ENCODE measurements at regions not wholly inside any gene's neighbourhood (a gene's known extent, or its start where the extent isn't known, plus 50 kb on each side); places are given as distances from the start of the nearest gene placed in this dataset.

DNA sequence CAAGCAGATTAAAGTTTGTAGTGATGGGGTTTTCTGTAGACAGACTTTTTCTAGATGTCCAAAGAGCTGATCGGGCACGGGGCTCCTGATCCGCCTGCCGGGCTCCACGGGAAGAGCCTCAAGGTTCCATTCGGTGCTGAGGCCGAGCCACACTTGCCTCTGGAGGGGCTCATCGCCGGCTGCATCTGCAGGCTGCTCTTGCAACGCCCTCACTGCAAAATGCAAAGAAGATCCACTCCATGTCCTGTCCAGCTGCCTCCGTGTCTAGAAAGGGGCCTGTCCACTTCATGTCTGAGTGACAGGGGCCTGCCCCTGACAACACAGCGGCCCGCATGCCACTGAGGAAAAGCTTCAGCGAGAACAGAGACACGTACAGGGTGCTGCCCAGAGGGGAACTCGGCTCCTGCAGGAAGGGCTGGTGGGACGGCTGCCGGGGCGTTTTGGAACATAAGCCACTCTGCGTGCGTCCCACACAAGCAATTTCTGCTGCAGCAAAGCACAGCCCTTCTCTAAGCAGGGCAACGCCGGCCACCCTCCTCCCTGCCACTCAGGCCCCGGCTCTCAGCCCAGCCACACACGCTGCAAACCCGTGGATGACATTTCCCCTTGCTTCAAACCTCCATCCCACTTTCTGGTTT is 53.6 kb upstream of the CTDP1 start:
- TF ChIP-seq, protein P1, sequence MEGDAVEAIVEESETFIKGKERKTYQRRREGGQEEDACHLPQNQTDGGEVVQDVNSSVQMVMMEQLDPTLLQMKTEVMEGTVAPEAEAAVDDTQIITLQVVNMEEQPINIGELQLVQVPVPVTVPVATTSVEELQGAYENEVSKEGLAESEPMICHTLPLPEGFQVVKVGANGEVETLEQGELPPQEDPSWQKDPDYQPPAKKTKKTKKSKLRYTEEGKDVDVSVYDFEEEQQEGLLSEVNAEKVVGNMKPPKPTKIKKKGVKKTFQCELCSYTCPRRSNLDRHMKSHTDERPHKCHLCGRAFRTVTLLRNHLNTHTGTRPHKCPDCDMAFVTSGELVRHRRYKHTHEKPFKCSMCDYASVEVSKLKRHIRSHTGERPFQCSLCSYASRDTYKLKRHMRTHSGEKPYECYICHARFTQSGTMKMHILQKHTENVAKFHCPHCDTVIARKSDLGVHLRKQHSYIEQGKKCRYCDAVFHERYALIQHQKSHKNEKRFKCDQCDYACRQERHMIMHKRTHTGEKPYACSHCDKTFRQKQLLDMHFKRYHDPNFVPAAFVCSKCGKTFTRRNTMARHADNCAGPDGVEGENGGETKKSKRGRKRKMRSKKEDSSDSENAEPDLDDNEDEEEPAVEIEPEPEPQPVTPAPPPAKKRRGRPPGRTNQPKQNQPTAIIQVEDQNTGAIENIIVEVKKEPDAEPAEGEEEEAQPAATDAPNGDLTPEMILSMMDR (conservative IDR thresholded peaks at IDR 0.05; ENCODE audit: low read length) = no peak
- DNase-seq (ENCODE audit: low read depth) = no peak
- no peak overlapping the region for H3K4me3 ChIP-seq (ENCODE audit: low read length)

DNA sequence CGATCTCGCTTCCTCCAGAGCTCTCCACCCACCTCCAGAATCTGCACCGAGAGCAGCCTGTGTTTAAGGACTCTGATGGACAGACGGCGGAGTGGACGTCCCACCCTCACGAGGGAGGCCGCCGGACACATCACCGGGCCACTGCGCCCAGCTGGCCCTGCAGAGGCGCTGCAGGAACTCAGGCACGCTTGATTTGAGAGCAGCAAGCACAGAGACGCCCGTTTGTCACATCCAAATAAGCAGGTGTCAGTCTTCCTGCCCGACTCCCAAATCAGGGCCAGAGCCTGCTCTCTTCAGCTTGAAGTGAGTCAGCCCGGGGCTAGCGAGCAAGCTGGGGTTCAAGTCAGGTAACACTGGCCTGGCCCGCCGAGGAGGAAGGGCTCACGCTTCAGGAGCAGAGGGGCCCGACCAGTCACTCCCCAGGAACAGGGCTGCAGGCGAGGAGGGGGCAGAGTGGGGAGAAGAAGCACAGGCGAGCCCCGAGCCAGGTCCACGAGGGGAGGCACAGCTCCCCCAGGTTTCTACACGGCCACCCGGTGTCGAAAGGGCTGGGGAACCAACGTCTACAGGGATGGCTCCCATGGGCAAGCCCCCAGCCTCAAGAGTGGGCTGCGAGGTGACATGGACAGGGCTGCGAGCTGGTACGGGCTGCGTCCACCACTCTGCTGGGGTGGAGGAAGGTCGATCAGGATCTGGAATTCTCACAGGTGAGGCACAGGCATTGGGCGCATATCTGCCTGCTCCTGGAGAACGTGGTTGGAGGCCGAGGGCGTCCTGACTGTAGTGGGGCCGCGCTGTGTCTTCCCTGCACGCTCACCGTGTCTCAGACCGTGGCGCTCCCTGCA is 52.5 kb upstream of the CTDP1 start:
- TF ChIP-seq, protein P1 (conservative IDR thresholded peaks at IDR 0.05; ENCODE audit: low read length) = no peak
- no peak for DNase-seq (ENCODE audit: low read depth)
- no peak overlapping the region for H3K4me3 ChIP-seq (ENCODE audit: low read length)

DNA sequence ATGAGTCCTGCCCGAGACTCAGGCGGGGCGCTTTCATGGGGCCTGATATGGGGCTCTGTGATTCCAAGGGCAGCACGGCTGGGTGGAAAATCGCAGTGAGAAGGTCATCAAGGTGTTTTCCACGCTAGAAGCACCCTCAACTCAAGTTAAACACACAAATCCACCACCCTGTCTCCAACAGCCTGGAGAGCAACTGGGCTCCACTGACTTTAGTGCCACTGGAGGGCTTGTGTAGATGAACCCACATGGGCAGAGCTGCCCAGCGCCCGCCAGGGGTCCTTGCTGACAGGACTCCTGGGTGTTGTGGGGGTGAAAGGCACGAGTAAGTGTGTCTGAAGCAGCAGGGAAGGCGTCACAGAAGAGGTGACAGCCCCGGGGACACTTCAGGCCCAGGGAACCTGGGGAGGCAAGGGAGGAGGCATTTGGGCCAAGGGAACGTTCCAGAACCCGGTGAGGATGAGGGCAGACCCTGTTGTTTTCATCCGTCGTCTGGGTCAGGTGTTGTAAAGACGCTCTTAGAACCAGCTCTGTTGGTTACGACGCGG is 51.8 kb upstream of the CTDP1 start:
- TF ChIP-seq, protein P1 (conservative IDR thresholded peaks at IDR 0.05; ENCODE audit: low read length) = no peak
- no peak overlapping the region for H3K4me3 ChIP-seq (ENCODE audit: low read length)
- DNase-seq (ENCODE audit: low read depth) = no peak

DNA sequence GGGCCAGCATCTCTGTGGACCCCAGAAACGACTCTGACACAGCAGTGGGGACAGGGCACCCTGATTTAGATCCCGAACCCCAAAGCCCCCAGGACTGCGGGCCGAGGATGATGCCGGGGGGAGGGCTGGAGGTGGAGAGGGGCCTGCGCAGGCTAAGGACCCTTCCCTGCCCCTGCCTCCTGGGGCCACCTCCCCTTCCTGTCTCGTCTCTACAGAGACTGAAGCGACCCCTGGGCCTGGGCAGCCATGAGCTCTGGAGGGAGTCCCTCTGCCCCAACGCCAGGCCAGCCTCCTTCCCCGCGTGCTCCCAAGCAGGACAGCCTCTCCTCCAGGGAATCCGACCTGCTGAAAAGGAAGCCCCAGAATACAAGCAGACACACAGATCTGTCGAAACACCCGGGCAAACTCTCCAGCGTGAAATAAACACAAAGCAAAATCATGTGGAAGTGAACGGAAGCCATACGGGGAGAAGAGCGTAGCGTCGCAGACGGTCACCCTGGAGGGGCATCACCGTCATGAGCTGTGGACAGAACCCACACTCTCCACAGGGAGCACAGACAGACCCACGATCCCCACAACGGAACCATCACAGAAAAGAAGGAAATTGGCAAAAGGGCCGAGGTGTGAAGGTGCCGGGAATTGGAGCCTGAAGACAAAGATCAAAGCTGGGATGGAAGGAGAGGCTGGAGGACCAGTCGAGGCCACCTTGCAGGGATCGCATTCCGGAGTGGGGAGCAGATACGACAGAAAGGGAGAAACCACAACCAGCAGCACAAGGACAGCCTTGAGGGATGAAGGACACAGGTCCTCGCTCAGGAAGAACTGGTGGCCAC is 51.0 kb upstream of the CTDP1 start:
- no peak for DNase-seq (ENCODE audit: low read depth)
- TF ChIP-seq, protein P1 (conservative IDR thresholded peaks at IDR 0.05; ENCODE audit: low read length) = no peak
- no peak overlapping the region for H3K4me3 ChIP-seq (ENCODE audit: low read length)

DNA sequence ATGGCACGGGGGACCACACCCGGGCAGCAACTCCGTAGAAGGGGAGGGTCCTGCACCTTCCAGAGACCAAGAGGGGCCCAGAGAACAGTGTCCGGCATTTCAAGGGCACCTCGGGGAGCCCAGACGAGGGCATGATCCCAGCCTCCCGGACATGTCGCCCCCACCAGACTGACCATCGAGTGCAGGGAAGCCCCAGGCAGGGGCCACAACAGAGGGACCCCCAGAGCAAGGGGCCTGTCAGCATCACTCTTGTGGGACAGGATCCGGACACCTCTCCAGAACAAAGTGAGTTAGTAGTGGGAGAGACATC is 50.4 kb upstream of the CTDP1 start:
- TF ChIP-seq, protein P1 (conservative IDR thresholded peaks at IDR 0.05; ENCODE audit: low read length) = no peak
- DNase-seq (ENCODE audit: low read depth) = no peak
- no peak overlapping the region for H3K4me3 ChIP-seq (ENCODE audit: low read length)

DNA sequence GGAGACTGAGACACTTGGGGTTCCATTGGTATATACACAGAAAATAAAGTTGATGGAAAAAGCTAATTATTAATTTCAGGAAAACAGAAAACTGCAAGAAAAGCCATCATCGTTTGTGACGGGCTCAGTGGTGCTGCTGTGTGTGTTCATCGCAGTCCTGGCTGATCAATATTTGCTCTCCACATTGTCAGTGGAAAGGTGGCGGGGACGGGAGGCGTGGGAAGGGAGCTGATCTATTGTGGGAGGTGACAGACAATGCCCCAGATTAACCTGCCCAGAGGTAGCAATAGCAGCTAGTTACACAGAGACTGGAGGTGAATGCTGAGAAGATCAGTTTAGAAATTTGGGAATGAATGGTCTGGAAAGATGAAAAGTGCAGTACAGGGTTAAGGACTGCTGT is 50.0 kb upstream of the CTDP1 start:
- TF ChIP-seq, protein P1 (conservative IDR thresholded peaks at IDR 0.05; ENCODE audit: low read length) = no peak
- no peak for DNase-seq (ENCODE audit: low read depth)

More for the DNA sequence above, 50.0 kb upstream of the CTDP1 start:
- H3K4me3 ChIP-seq (ENCODE audit: low read length) = no peak overlapping the region

All from AG10803 (cell line).